Heart right ventricle (tissue), 16 donors: ENCODE measurements at regions not wholly inside any gene's neighbourhood (a gene's known extent, or its start where the extent isn't known, plus 50 kb on each side); places are given as distances from the start of the nearest gene placed in this dataset.
A peak's percentile ranks its signal among the peaks of the same experiment; 100 is the strongest.

Experiments
- ATAC-seq, 8 donors: fragments of 200-7000 bp; cut with Tn5 transposase; one replicate each; pipeline ENCODE4 v1.9.1; 2020; ENCODE audit warnings: mild to moderate bottlenecking in 8 of 8, moderate library complexity in 8 of 8, moderate number of reproducible peaks in 1 of 8
- DNase-seq, 2 donors: peaks; one replicate each; pipeline ENCODE4 v3.0.0-alpha.2; 2020
- H3K27ac ChIP-seq, 10 donors: fragments of 200-600 bp; sonication (generic) in 2 of 10; one replicate each; pipeline versions ENCODE4 v1.5.0 to v1.8.0; 2020 to 2022; ENCODE audit warnings: mild to moderate bottlenecking in 3 of 10
- H3K27me3 ChIP-seq, 7 donors: fragments of 200-600 bp; one replicate each; pipeline ENCODE4 v1.8.0; 2021 to 2022; ENCODE audit warnings: mild to moderate bottlenecking in 2 of 7
- H3K36me3 ChIP-seq, 9 donors: fragments of 200-600 bp; sonication (generic) in 1 of 9; one replicate each; pipeline versions ENCODE4 v1.5.0 to v1.8.0; 2020 to 2022; ENCODE audit warnings: mild to moderate bottlenecking in 2 of 9
- H3K4me1 ChIP-seq, 9 donors: fragments of 200-600 bp; sonication (generic) in 1 of 9; one replicate each; pipeline versions ENCODE4 v1.5.0 to v1.8.0; 2020 to 2022; ENCODE audit warnings: mild to moderate bottlenecking in 4 of 9
- H3K4me3 ChIP-seq, 10 donors: fragments of 200-600 bp; sonication (generic) in 2 of 10; one replicate each; pipeline versions ENCODE4 v1.5.0 to v1.8.0; 2020 to 2022; ENCODE audit warnings: mild to moderate bottlenecking in 7 of 10, moderate library complexity in 2 of 10
- H3K9me3 ChIP-seq, 11 donors: fragments of 200-600 bp in 10 of 11; sonication (generic) in 2 of 11; one replicate each; pipeline versions ENCODE4 v1.5.0 to v1.8.0; 2013 to 2022; ENCODE audit warnings: mild to moderate bottlenecking in 2 of 11, control low read depth in 1 of 11, moderate library complexity in 1 of 11
- WGBS, 2 donors: extraction: QIAGEN DNeasy Blood & Tissue Kit; methylation state at CpG; one replicate each; pipeline ENCODE4 v1.1.7; 2013; ENCODE audit warnings: inconsistent platforms in 1 of 2; 5-methylcytosine and 5-hydroxymethylcytosine counted together
- intact Hi-C, 10 donors: fragments of 100-400 bp; cut with DNase I; formaldehyde crosslinking; loops; one replicate each; pipeline versions ENCODE4 v1.11.1 to v1.14.2; 2022
- TF ChIP-seq, protein P1 (sequence below), 9 donors: fragments of 200-600 bp; sonication (generic) in 2 of 9; IDR thresholded peaks; one replicate each; pipeline versions ENCODE4 v1.5.0 to v1.8.0; 2021 to 2022; ENCODE audit warnings: antibody characterized with exemption in 9 of 9, mild to moderate bottlenecking in 5 of 9, moderate library complexity in 1 of 9
- donor health status: Arrhythmogenic right ventricular cardiomyopathy.
- donor health status: ischemic (EF 13 %, LVEDD 7.1; RV severe dilation, severe dysfunction).
- donor health status: healthy with polysubstance abuse.
- donor health status: DM: no; HTN: yes; CAD: no.
- donor health status: DM: no; HTN: no; CAD: no.
- donor health status: ischemic (EF 25% LVEDD 6.9; RV normal size, moderate dysfunction).
- donor health status: ischemic (EF 25% LVEDD 5.7; RV mildly dilated, moderate dysfunction).
- donor health status: healthy.
- donor health status: DM: yes; HTN: yes; CAD: no.
- donor health status: Ischemic cardiomyopathy.
- donor health status: ischemic (EF 35%, LVEDD 5.7; RV mildly dilated, moderate dysfunction).
- donor health status: nonischemic (EF 11% LVEDD 7.7; RV severe dilation, severe dysfunction).
- donor health status: DM: yes; HTN: yes; CAD: no.
- donor health status: PGD.
- donor health status: ischemic (EF 29% LVEDD 5.4; RV normal size, mild dysfunction).
- donor health status: nonischemic (EF 23%, LVEDD 6.1; RV moderate dilation, normal function).

DNA sequence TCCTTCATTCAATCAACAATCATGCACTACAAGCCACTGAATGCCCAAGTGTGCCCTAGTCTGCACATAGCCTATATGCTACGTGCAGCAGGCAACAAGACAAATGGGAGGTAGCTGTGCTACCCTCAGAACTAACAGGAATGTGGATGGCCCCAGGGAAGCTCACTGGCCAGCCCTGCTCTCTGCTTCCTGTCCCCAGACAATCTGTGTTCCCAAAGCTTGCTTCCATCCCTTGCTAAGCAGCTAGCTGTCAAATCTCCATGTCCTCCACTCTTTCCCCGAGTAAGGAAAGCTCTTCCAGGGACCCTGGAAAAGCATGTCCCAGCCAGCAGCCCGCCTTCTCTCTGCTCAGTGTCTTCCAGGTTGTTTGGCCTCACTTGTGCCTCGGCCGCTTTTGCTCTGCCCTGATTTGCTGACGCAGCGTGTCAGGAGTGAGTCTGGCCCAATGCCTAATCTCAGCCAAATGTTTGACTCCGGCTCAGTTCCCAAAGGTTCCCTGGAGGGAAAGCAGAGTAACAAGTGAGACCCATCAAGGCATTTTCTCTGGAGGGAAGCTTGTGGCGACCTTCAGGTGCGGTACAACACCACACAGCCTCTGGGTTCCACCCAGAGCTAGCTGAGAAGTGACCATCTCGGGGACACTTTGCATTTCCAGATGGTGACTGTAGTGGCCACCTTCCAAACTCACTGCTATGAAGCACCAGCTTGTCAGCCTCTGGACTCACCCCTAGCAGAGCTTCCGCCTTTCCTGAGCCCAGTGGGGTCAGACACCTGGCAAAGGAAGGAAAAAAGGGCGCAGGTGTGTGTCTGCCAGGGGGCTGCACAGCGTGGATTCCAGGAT lies 243.4 kb downstream of the RHOU start:
- peak; percentile 54 to 77 (median 62) for ATAC-seq
- Histone ChIP-seq H3K4me3 (no peak overlapping the region), H3K4me1 (peaks cover 0 to 28% (median 12%) of the 10 kb centered on the region in 9 donors), H3K36me3 (no peaks in the 10 kb centered on the region), H3K9me3 (no peaks in the 10 kb centered on the region), H3K27ac (peak overlapping the region in 1 of 10 donors; percentile 3), H3K27me3 (no peaks in the 10 kb centered on the region)
- no peak for DNase-seq
- TF ChIP-seq, protein P1, sequence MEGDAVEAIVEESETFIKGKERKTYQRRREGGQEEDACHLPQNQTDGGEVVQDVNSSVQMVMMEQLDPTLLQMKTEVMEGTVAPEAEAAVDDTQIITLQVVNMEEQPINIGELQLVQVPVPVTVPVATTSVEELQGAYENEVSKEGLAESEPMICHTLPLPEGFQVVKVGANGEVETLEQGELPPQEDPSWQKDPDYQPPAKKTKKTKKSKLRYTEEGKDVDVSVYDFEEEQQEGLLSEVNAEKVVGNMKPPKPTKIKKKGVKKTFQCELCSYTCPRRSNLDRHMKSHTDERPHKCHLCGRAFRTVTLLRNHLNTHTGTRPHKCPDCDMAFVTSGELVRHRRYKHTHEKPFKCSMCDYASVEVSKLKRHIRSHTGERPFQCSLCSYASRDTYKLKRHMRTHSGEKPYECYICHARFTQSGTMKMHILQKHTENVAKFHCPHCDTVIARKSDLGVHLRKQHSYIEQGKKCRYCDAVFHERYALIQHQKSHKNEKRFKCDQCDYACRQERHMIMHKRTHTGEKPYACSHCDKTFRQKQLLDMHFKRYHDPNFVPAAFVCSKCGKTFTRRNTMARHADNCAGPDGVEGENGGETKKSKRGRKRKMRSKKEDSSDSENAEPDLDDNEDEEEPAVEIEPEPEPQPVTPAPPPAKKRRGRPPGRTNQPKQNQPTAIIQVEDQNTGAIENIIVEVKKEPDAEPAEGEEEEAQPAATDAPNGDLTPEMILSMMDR (IDR thresholded peaks at IDR 0.05), result no peak
- WGBS, 2 donors, result 42 to 48% methylated on average over 14 of the region's 14 CpGs
- intact Hi-C loops, result no loop called here

- intact Hi-C loops, result no loop called here
- Histone ChIP-seq H3K4me3 (no peak overlapping the region), H3K9me3 (no peaks in the 10 kb centered on the region), H3K27me3 (no peaks in the 10 kb centered on the region), H3K4me1 (peaks cover 0 to 32% (median 13%) of the 10 kb centered on the region in 9 donors), H3K36me3 (no peaks in the 10 kb centered on the region), H3K27ac (no peak overlapping the region)
- 79 to 84% methylated on average over 7 of the region's 7 CpGs for WGBS, 2 donors
- TF ChIP-seq, protein P1 (IDR thresholded peaks at IDR 0.05), result no peak
- ATAC-seq, result peak in 5 of 8 donors; percentile 4 to 48 (median 31)
- no peak for DNase-seq
These were observed 244.0 kb downstream of the RHOU start for GRCh38 chr1:228979325-228979699.

GRCh38 chr1:228979774-228980173 lies 244.5 kb downstream of the RHOU start:
- H3K27me3 ChIP-seq, result no peaks in the 10 kb centered on the region
- ATAC-seq (no peak), DNase-seq (no peak)
- H3K27ac ChIP-seq, result no peak overlapping the region
- no peak overlapping the region for H3K4me3 ChIP-seq
- H3K4me1 ChIP-seq, result peaks cover 0 to 32% (median 13%) of the 10 kb centered on the region in 9 donors
- TF ChIP-seq, protein P1 (IDR thresholded peaks at IDR 0.05), result no peak
- 96 to 98% methylated on average over 6 of the region's 6 CpGs for WGBS, 2 donors
- H3K9me3 ChIP-seq, result no peaks in the 10 kb centered on the region
- no peaks in the 10 kb centered on the region for H3K36me3 ChIP-seq
- intact Hi-C loops, result no loop called here

DNA sequence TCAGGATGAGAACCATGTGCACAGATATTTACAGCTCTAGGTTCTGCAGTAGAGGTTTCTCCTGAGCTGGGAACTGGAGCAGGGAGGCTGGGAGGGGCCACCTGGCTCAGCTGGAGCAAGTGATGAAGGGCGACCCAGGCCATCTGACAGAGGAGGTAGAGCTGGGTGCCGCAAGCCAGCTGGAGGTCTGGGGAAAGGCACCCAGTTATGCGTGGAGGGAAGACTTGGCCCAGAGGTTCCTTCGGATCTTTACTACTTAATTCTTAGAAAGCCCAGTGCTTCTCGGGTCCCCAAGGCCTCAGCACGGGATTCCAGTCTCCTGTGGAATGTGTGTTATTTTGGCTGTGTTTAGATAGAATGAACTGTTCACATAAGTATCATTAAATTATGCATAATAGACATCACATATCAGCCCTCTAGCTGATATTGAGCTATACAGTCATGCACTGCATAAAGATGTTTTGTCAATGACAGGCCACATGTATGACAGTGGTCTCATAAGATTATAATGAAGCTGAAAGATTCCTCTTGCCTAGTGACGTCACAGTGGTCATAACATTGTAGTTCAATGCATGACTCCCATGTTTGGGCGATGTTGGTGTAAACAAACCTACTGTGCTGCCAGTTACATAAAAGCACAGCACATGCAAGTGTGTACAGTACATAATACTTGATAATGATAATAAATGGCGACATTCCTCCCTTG lies 245.1 kb downstream of the RHOU start:
- H3K27ac ChIP-seq, result no peak overlapping the region
- WGBS, 2 donors, result 88 to 89% methylated on average over 9 of the region's 9 CpGs
- TF ChIP-seq, protein P1 (IDR thresholded peaks at IDR 0.05), result no peak
- peaks cover 0 to 32% (median 13%) of the 10 kb centered on the region in 9 donors for H3K4me1 ChIP-seq
- H3K27me3 ChIP-seq, result no peaks in the 10 kb centered on the region
- H3K36me3 ChIP-seq, result no peaks in the 10 kb centered on the region
- intact Hi-C loops, result no loop called here
- no peaks in the 10 kb centered on the region for H3K9me3 ChIP-seq
- no peak overlapping the region for H3K4me3 ChIP-seq
- ATAC-seq, result no peak
- DNase-seq, result no peak
